ENCODE measurements at regions not wholly inside any gene's neighbourhood (a gene's known extent, or its start where the extent isn't known, plus 50 kb on each side); places are given as distances from the start of the nearest gene placed in this dataset.

GRCh38 chr15:69842851-69843250 is 254.9 kb downstream of the TLE3 start:
- no peak overlapping the region for H3K9ac ChIP-seq (ENCODE audit: low read length)
- no peaks in the 10 kb centered on the region for H3K36me3 ChIP-seq (ENCODE audit: insufficient read depth, low read length)
- no peak overlapping the region for H3K27ac ChIP-seq (ENCODE audit: low read depth, low read length)

GRCh38 chr15:69843276-69843899 is 254.3 kb downstream of the TLE3 start:
- no peak overlapping the region for H3K4me3 ChIP-seq (ENCODE audit: low read depth in 1 of 2, low read length in 2 of 2)
- no peak overlapping the region for H3K27ac ChIP-seq (ENCODE audit: low read depth, low read length)
- H3K36me3 ChIP-seq (ENCODE audit: insufficient read depth, low read length), result no peaks in the 10 kb centered on the region
- H3K4me1 ChIP-seq (ENCODE audit: insufficient read depth, low read length), result no peaks in the 10 kb centered on the region
- H3K9ac ChIP-seq (ENCODE audit: low read length), result no peak overlapping the region
- no peaks in the 10 kb centered on the region for H3K9me3 ChIP-seq (ENCODE audit: low read length)
- H3K27me3 ChIP-seq (ENCODE audit: control insufficient read depth in 1 of 2, insufficient read depth in 2 of 2, low read length in 2 of 2), result no peaks in the 10 kb centered on the region

More at GRCh38 chr15:69842851-69843250, 254.9 kb downstream of the TLE3 start:
- no peaks in the 10 kb centered on the region for H3K9me3 ChIP-seq (ENCODE audit: low read length)
- H3K4me3 ChIP-seq (ENCODE audit: low read depth in 1 of 2, low read length in 2 of 2), result no peak overlapping the region
- H3K27me3 ChIP-seq (ENCODE audit: control insufficient read depth in 1 of 2, insufficient read depth in 2 of 2, low read length in 2 of 2), result no peaks in the 10 kb centered on the region
- no peaks in the 10 kb centered on the region for H3K4me1 ChIP-seq (ENCODE audit: insufficient read depth, low read length)

- no peaks in the 10 kb centered on the region for H3K27me3 ChIP-seq (ENCODE audit: control insufficient read depth in 1 of 2, insufficient read depth in 2 of 2, low read length in 2 of 2)
- H3K9me3 ChIP-seq (ENCODE audit: low read length), result no peaks in the 10 kb centered on the region
- H3K36me3 ChIP-seq (ENCODE audit: insufficient read depth, low read length), result no peaks in the 10 kb centered on the region
- H3K4me3 ChIP-seq (ENCODE audit: low read depth in 1 of 2, low read length in 2 of 2), result no peak overlapping the region
- no peaks in the 10 kb centered on the region for H3K4me1 ChIP-seq (ENCODE audit: insufficient read depth, low read length)
- H3K9ac ChIP-seq (ENCODE audit: low read length), result no peak overlapping the region
- no peak overlapping the region for H3K27ac ChIP-seq (ENCODE audit: low read depth, low read length)
Measured at GRCh38 chr15:69843900-69844304, 253.8 kb downstream of the TLE3 start.

- H3K9ac ChIP-seq (ENCODE audit: low read length), result no peak overlapping the region
- H3K4me3 ChIP-seq (ENCODE audit: low read depth in 1 of 2, low read length in 2 of 2), result no peak overlapping the region
- H3K27ac ChIP-seq (ENCODE audit: low read depth, low read length), result no peak overlapping the region
- no peaks in the 10 kb centered on the region for H3K36me3 ChIP-seq (ENCODE audit: insufficient read depth, low read length)
- no peaks in the 10 kb centered on the region for H3K27me3 ChIP-seq (ENCODE audit: control insufficient read depth in 1 of 2, insufficient read depth in 2 of 2, low read length in 2 of 2)
- H3K9me3 ChIP-seq (ENCODE audit: low read length), result no peaks in the 10 kb centered on the region
- no peaks in the 10 kb centered on the region for H3K4me1 ChIP-seq (ENCODE audit: insufficient read depth, low read length)
Measured at GRCh38 chr15:69845159-69845558, 252.6 kb downstream of the TLE3 start.

GRCh38 chr15:69847625-69848024 is 250.1 kb downstream of the TLE3 start:
- Histone ChIP-seq H3K9me3 (ENCODE audit: low read length) (no peaks in the 10 kb centered on the region), H3K4me1 (ENCODE audit: insufficient read depth, low read length) (no peaks in the 10 kb centered on the region), H3K9ac (ENCODE audit: low read length) (no peak overlapping the region), H3K36me3 (ENCODE audit: insufficient read depth, low read length) (no peaks in the 10 kb centered on the region), H3K27me3 (ENCODE audit: control insufficient read depth in 1 of 2, insufficient read depth in 2 of 2, low read length in 2 of 2) (no peaks in the 10 kb centered on the region), H3K27ac (ENCODE audit: low read depth, low read length) (no peak overlapping the region), H3K4me3 (ENCODE audit: low read depth in 1 of 2, low read length in 2 of 2) (no peak overlapping the region)

GRCh38 chr15:69848096-69848495 is 249.6 kb downstream of the TLE3 start:
- Histone ChIP-seq H3K27me3 (ENCODE audit: control insufficient read depth in 1 of 2, insufficient read depth in 2 of 2, low read length in 2 of 2) (no peaks in the 10 kb centered on the region), H3K4me1 (ENCODE audit: insufficient read depth, low read length) (no peaks in the 10 kb centered on the region), H3K4me3 (ENCODE audit: low read depth in 1 of 2, low read length in 2 of 2) (no peak overlapping the region), H3K36me3 (ENCODE audit: insufficient read depth, low read length) (no peaks in the 10 kb centered on the region), H3K9me3 (ENCODE audit: low read length) (no peaks in the 10 kb centered on the region), H3K9ac (ENCODE audit: low read length) (no peak overlapping the region), H3K27ac (ENCODE audit: low read depth, low read length) (no peak overlapping the region)

- no peaks in the 10 kb centered on the region for H3K9me3 ChIP-seq (ENCODE audit: low read length)
- no peaks in the 10 kb centered on the region for H3K27me3 ChIP-seq (ENCODE audit: control insufficient read depth in 1 of 2, insufficient read depth in 2 of 2, low read length in 2 of 2)
- H3K4me1 ChIP-seq (ENCODE audit: insufficient read depth, low read length), result no peaks in the 10 kb centered on the region
- no peaks in the 10 kb centered on the region for H3K36me3 ChIP-seq (ENCODE audit: insufficient read depth, low read length)
- H3K4me3 ChIP-seq (ENCODE audit: low read depth in 1 of 2, low read length in 2 of 2), result no peak overlapping the region
- no peak overlapping the region for H3K27ac ChIP-seq (ENCODE audit: low read depth, low read length)
- no peak overlapping the region for H3K9ac ChIP-seq (ENCODE audit: low read length)
Measured at GRCh38 chr15:69848551-69849231, 249.0 kb downstream of the TLE3 start.

- no peak overlapping the region for H3K4me3 ChIP-seq (ENCODE audit: low read depth in 1 of 2, low read length in 2 of 2)
- H3K27me3 ChIP-seq (ENCODE audit: control insufficient read depth in 1 of 2, insufficient read depth in 2 of 2, low read length in 2 of 2), result no peaks in the 10 kb centered on the region
- H3K4me1 ChIP-seq (ENCODE audit: insufficient read depth, low read length), result no peaks in the 10 kb centered on the region
- H3K27ac ChIP-seq (ENCODE audit: low read depth, low read length), result no peak overlapping the region
- no peaks in the 10 kb centered on the region for H3K9me3 ChIP-seq (ENCODE audit: low read length)
- H3K9ac ChIP-seq (ENCODE audit: low read length), result no peak overlapping the region
- no peaks in the 10 kb centered on the region for H3K36me3 ChIP-seq (ENCODE audit: insufficient read depth, low read length)
Measured at GRCh38 chr15:69849232-69849610, 248.5 kb downstream of the TLE3 start.

GRCh38 chr15:69852482-69852881 is 245.2 kb downstream of the TLE3 start:
- no peak overlapping the region for H3K4me3 ChIP-seq (ENCODE audit: low read depth in 1 of 2, low read length in 2 of 2)
- no peaks in the 10 kb centered on the region for H3K36me3 ChIP-seq (ENCODE audit: insufficient read depth, low read length)
- no peaks in the 10 kb centered on the region for H3K9me3 ChIP-seq (ENCODE audit: low read length)
- H3K9ac ChIP-seq (ENCODE audit: low read length), result no peak overlapping the region
- H3K4me1 ChIP-seq (ENCODE audit: insufficient read depth, low read length), result no peaks in the 10 kb centered on the region
- no peak overlapping the region for H3K27ac ChIP-seq (ENCODE audit: low read depth, low read length)
- no peaks in the 10 kb centered on the region for H3K27me3 ChIP-seq (ENCODE audit: control insufficient read depth in 1 of 2, insufficient read depth in 2 of 2, low read length in 2 of 2)

GRCh38 chr15:69852916-69853315 is 244.8 kb downstream of the TLE3 start:
- H3K4me3 ChIP-seq (ENCODE audit: low read depth in 1 of 2, low read length in 2 of 2), result no peak overlapping the region
- no peaks in the 10 kb centered on the region for H3K27me3 ChIP-seq (ENCODE audit: control insufficient read depth in 1 of 2, insufficient read depth in 2 of 2, low read length in 2 of 2)
- no peak overlapping the region for H3K9ac ChIP-seq (ENCODE audit: low read length)
- no peak overlapping the region for H3K27ac ChIP-seq (ENCODE audit: low read depth, low read length)
- H3K4me1 ChIP-seq (ENCODE audit: insufficient read depth, low read length), result no peaks in the 10 kb centered on the region
- H3K36me3 ChIP-seq (ENCODE audit: insufficient read depth, low read length), result no peaks in the 10 kb centered on the region
- no peaks in the 10 kb centered on the region for H3K9me3 ChIP-seq (ENCODE audit: low read length)

- Histone ChIP-seq H3K9me3 (ENCODE audit: low read length) (no peaks in the 10 kb centered on the region), H3K27me3 (ENCODE audit: control insufficient read depth in 1 of 2, insufficient read depth in 2 of 2, low read length in 2 of 2) (no peaks in the 10 kb centered on the region), H3K4me1 (ENCODE audit: insufficient read depth, low read length) (no peaks in the 10 kb centered on the region), H3K4me3 (ENCODE audit: low read depth in 1 of 2, low read length in 2 of 2) (no peak overlapping the region), H3K27ac (ENCODE audit: low read depth, low read length) (no peak overlapping the region), H3K9ac (ENCODE audit: low read length) (no peak overlapping the region), H3K36me3 (ENCODE audit: insufficient read depth, low read length) (no peaks in the 10 kb centered on the region)
Measured at GRCh38 chr15:69853544-69853951, 244.2 kb downstream of the TLE3 start.

- H3K27me3 ChIP-seq (ENCODE audit: control insufficient read depth in 1 of 2, insufficient read depth in 2 of 2, low read length in 2 of 2), result no peaks in the 10 kb centered on the region
- H3K9me3 ChIP-seq (ENCODE audit: low read length), result no peaks in the 10 kb centered on the region
- H3K27ac ChIP-seq (ENCODE audit: low read depth, low read length), result no peak overlapping the region
- no peak overlapping the region for H3K4me3 ChIP-seq (ENCODE audit: low read depth in 1 of 2, low read length in 2 of 2)
- H3K4me1 ChIP-seq (ENCODE audit: insufficient read depth, low read length), result no peaks in the 10 kb centered on the region
- no peak overlapping the region for H3K9ac ChIP-seq (ENCODE audit: low read length)
- H3K36me3 ChIP-seq (ENCODE audit: insufficient read depth, low read length), result no peaks in the 10 kb centered on the region
Measured at GRCh38 chr15:69854001-69854400, 243.7 kb downstream of the TLE3 start.

Data from muscle layer of colon (tissue), 2 donors.